H1 (cell line): ENCODE measurements at regions not wholly inside any gene's neighbourhood (a gene's known extent, or its start where the extent isn't known, plus 50 kb on each side); places are given as distances from the start of the nearest gene placed in this dataset.

Experiments
- CHD7 ChIP-seq: fragments of 300-600 bp; sonication (generic); IDR thresholded peaks from 2 replicates; pipeline ENCODE4 v1.7.1; 2012; ENCODE audit warnings: low read length, moderate library complexity, mild to moderate bottlenecking, inconsistent platforms; ENCODE audit not compliant: insufficient replicate concordance
- MAFK ChIP-seq: IDR thresholded peaks from 2 replicates; pipeline ENCODE4 v1.6.1; 2012; ENCODE audit warnings: low read depth, mild to moderate bottlenecking, improper control_type of control experiment, low read length
- SAP30 ChIP-seq: fragments of 300-600 bp; sonication (generic); IDR thresholded peaks from 2 replicates; pipeline ENCODE4 v1.7.1; 2012; ENCODE audit warnings: low read length, moderate library complexity, mild to moderate bottlenecking, inconsistent platforms; ENCODE audit not compliant: insufficient read depth, insufficient replicate concordance
- SIN3A ChIP-seq, 2 experiments: IDR thresholded peaks in 1 of 2; conservative IDR thresholded peaks in 1 of 2; 2 replicates each; pipeline ENCODE4 v1.6.1; 2011 to 2012; ENCODE audit warnings: low read length in 2 of 2, improper control_type of control experiment in 1 of 2, low read depth in 1 of 2, mild to moderate bottlenecking in 1 of 2
- SUZ12 ChIP-seq: fragments of 200-600 bp; sonication (generic); IDR thresholded peaks from 2 replicates; pipeline ENCODE4 v1.6.1; 2012; ENCODE audit warnings: mild to moderate bottlenecking, inconsistent platforms, low read length, moderate library complexity, mixed read lengths
- TEAD4 ChIP-seq: IDR thresholded peaks from 2 replicates; pipeline ENCODE4 v1.6.1; 2012; ENCODE audit warnings: low read depth, low read length, inconsistent platforms, mixed read lengths

- TF ChIP-seq CHD7 (no peak), SAP30 (no peak), TEAD4 (no peak), MAFK (no peak), SUZ12 (no peak), SIN3A (conservative IDR thresholded peaks at IDR 0.05 in 1 of 2, IDR thresholded peaks at IDR 0.05 in 1 of 2; ENCODE audit: low read depth in 1 of 2, low read length in 2 of 2) (no peak)
- TF ChIP-seq, all 59 proteins: peak for 0
Observed at GRCh38 chrX:6299724-6300123, 71.1 kb upstream of the NLGN4X start (continued).
